Urothelium cell line (cell line): ENCODE measurements at regions not wholly inside any gene's neighbourhood (a gene's known extent, or its start where the extent isn't known, plus 50 kb on each side); places are given as distances from the start of the nearest gene placed in this dataset.
"Not testable (repeated sequence)": the region's sequence is repeated elsewhere in the genome, so short reads cannot be mapped to it uniquely, and the experiment has no call there.

Experiments used
- DNase-seq: peaks from one replicate; pipeline ENCODE4 v3.0.0; 2011; ENCODE audit warnings: low spot score, mixed read lengths
- FAIRE-seq: peaks from 2 replicates; lab custom pipeline; 2011; peaks lifted over from hg19 to GRCh38; lab: Jason Lieb, UNC

GRCh38 chr5:173667702-173668101 lies 51.3 kb upstream of the BOD1 start:
- FAIRE-seq: no peak
- no peak for DNase-seq

- no peak for FAIRE-seq
- no peak for DNase-seq
Observed at GRCh38 chr5:173668245-173668800, 51.9 kb upstream of the BOD1 start.

- DNase-seq (no peak), FAIRE-seq (no peak)
Observed at GRCh38 chr5:173668910-173669309, 52.5 kb upstream of the BOD1 start.

GRCh38 chr5:173669483-173669882 lies 53.0 kb upstream of the BOD1 start:
- DNase-seq (no peak), FAIRE-seq (no peak)

- no peak for DNase-seq
- FAIRE-seq: no peak
Observed at GRCh38 chr5:173670130-173670651, 53.7 kb upstream of the BOD1 start.

- no peak for FAIRE-seq
- no peak for DNase-seq
Observed at GRCh38 chr5:173670791-173671120, 54.3 kb upstream of the BOD1 start.

GRCh38 chr5:173671121-173671949 lies 54.9 kb upstream of the BOD1 start:
- DNase-seq: no peak
- no peak for FAIRE-seq

- DNase-seq (no peak), FAIRE-seq (no peak)
Observed at GRCh38 chr5:173672166-173672565, 55.7 kb upstream of the BOD1 start.

- DNase-seq: no peak
Observed at GRCh38 chr5:173672891-173673290, 56.4 kb upstream of the BOD1 start.

GRCh38 chr5:173673295-173674101 lies 57.0 kb upstream of the BOD1 start:
- no peak for DNase-seq
- FAIRE-seq: no peak

More at GRCh38 chr5:173672891-173673290, 56.4 kb upstream of the BOD1 start:
- no peak for FAIRE-seq

- no peak for FAIRE-seq
- DNase-seq: no peak
Observed at GRCh38 chr5:173675287-173675996, 59.0 kb upstream of the BOD1 start.

- FAIRE-seq: no peak
- DNase-seq: no peak
Observed at GRCh38 chr5:173676375-173676774, 59.9 kb upstream of the BOD1 start.

- DNase-seq (no peak), FAIRE-seq (no peak)
Observed at GRCh38 chr5:173677125-173677672, 60.7 kb upstream of the BOD1 start.

GRCh38 chr5:173679909-173680630 lies 63.6 kb upstream of the BOD1 start:
- FAIRE-seq (no peak), DNase-seq (no peak)

- FAIRE-seq: no peak
Observed at GRCh38 chr5:173680660-173681242, 64.3 kb upstream of the BOD1 start.

GRCh38 chr5:173682313-173682712 lies 65.9 kb upstream of the BOD1 start:
- FAIRE-seq (no peak), DNase-seq (no peak)

More at GRCh38 chr5:173680660-173681242, 64.3 kb upstream of the BOD1 start:
- DNase-seq: no peak

- not testable (repeated sequence) for FAIRE-seq
Observed at GRCh38 chr5:173684535-173684934, 68.1 kb upstream of the BOD1 start.

GRCh38 chr5:173686950-173687349 lies 70.5 kb upstream of the BOD1 start:
- no peak for FAIRE-seq
- DNase-seq: no peak

More at GRCh38 chr5:173684535-173684934, 68.1 kb upstream of the BOD1 start:
- DNase-seq: not testable (repeated sequence)

- FAIRE-seq (no peak), DNase-seq (no peak)
Observed at GRCh38 chr5:173688703-173689102, 72.3 kb upstream of the BOD1 start.
